Ishikawa (cell line): ENCODE measurements at regions not wholly inside any gene's neighbourhood (a gene's known extent, or its start where the extent isn't known, plus 50 kb on each side); places are given as distances from the start of the nearest gene placed in this dataset.

Experiments
- CEBPB ChIP-seq: IDR thresholded peaks from 2 replicates; pipeline ENCODE4 v1.6.1; 2012
- EGR1 ChIP-seq: IDR thresholded peaks from 2 replicates; pipeline ENCODE4 v1.6.1; 2012
- EP300 ChIP-seq: IDR thresholded peaks from 2 replicates; pipeline ENCODE4 v1.6.1; 2012; ENCODE audit warnings: borderline replicate concordance
- FOXM1 ChIP-seq: IDR thresholded peaks from 2 replicates; pipeline ENCODE4 v1.6.1; 2012; ENCODE audit warnings: low read depth, borderline replicate concordance
- RAD21 ChIP-seq: IDR thresholded peaks from 2 replicates; pipeline ENCODE4 v1.6.1; 2012; ENCODE audit warnings: low read depth
- REST ChIP-seq: IDR thresholded peaks from 2 replicates; pipeline ENCODE4 v1.6.1; 2012; ENCODE audit warnings: low read depth, mild to moderate bottlenecking
- TAF1 ChIP-seq: IDR thresholded peaks from 2 replicates; pipeline ENCODE4 v1.6.1; 2012; ENCODE audit warnings: low read depth, mild to moderate bottlenecking
- TEAD4 ChIP-seq: IDR thresholded peaks from 2 replicates; pipeline ENCODE4 v1.6.1; 2012
- YY1 ChIP-seq: IDR thresholded peaks from 2 replicates; pipeline ENCODE4 v1.6.1; 2012; ENCODE audit warnings: low read depth

- no peak for TF ChIP-seq TEAD4
- no peak for TF ChIP-seq CEBPB
- TF ChIP-seq TAF1: no peak
- no peak for TF ChIP-seq FOXM1
- TF ChIP-seq EGR1: no peak
- TF ChIP-seq YY1: no peak
- TF ChIP-seq RAD21: no peak
- TF ChIP-seq REST: no peak
- TF ChIP-seq EP300: no peak
Measured at GRCh38 chr10:56082169-56082568, 278.9 kb downstream of the ZWINT start.
